Adrenal gland (tissue), 9 donors: ENCODE measurements at regions not wholly inside any gene's neighbourhood (a gene's known extent, or its start where the extent isn't known, plus 50 kb on each side); places are given as distances from the start of the nearest gene placed in this dataset.
A peak's percentile ranks its signal among the peaks of the same experiment; 100 is the strongest.

Source experiments
- DNase-seq, 7 donors: peaks; one replicate each; pipeline ENCODE4 v3.0.0-alpha.2; 2019 to 2020
- H3K27ac ChIP-seq, 5 donors: fragments of 200-600 bp; sonication (generic) in 4 of 5; 1 replicate in 3 of 5; 2 replicates in 2 of 5; pipeline versions ENCODE4 v1.5.1 to v1.8.0; 2016 to 2020; ENCODE audit warnings: mild to moderate bottlenecking in 1 of 5
- H3K27me3 ChIP-seq: fragments of 200-600 bp; 2 replicates; pipeline ENCODE4 v1.8.0; 2021
- H3K36me3 ChIP-seq, 2 donors: fragments of 200-600 bp; replicated peaks in 1 of 2; 1 replicate in 1 of 2; 2 replicates in 1 of 2; pipeline versions ENCODE4 v1.5.1 to v1.8.0; 2018 to 2022
- H3K4me1 ChIP-seq, 2 donors: fragments of 200-600 bp; replicated peaks in 1 of 2; 1 replicate in 1 of 2; 2 replicates in 1 of 2; pipeline versions ENCODE4 v1.5.1 to v1.8.0; 2018 to 2021
- H3K4me3 ChIP-seq, 4 donors: fragments of 200-600 bp; sonication (generic) in 3 of 4; one replicate each; pipeline ENCODE4 v1.5.1; 2016 to 2018
- H3K9me3 ChIP-seq, 3 donors: fragments of 200-600 bp; sonication (generic) in 1 of 3; replicated peaks in 1 of 3; 1 replicate in 2 of 3; 2 replicates in 1 of 3; pipeline versions ENCODE4 v1.5.1 to v1.8.0; 2016 to 2021
- POLR2A ChIP-seq, 2 donors: fragments of 450-650 bp; IDR thresholded peaks; one replicate each; pipeline ENCODE4 v1.6.1; 2017; ENCODE audit warnings: antibody characterized with exemption in 2 of 2, mild to moderate bottlenecking in 2 of 2, moderate library complexity in 1 of 2
- WGBS, 4 donors: extraction: QIAGEN DNeasy Blood & Tissue Kit in 2 of 4; methylation state at CpG; one replicate each; pipeline versions ENCODE4 v1.1.5 to v1.1.7; 2013 to 2017; 5-methylcytosine and 5-hydroxymethylcytosine counted together
- intact Hi-C, 2 donors: fragments of 100-400 bp; cut with DNase I; formaldehyde crosslinking; loops; one replicate each; pipeline versions ENCODE4 v1.14.1 to v1.15.0; 2022 to 2023
- TF ChIP-seq, protein P1 (sequence below), 6 experiments: fragments of 450-650 bp in 4 of 6; fragments of 200-600 bp in 2 of 6; sonication (generic) in 1 of 6; IDR thresholded peaks; 1 replicate in 5 of 6; 2 replicates in 1 of 6; pipeline versions ENCODE4 v1.5.1 to v1.8.0; 2016 to 2021; ENCODE audit warnings: antibody characterized with exemption in 6 of 6, mild to moderate bottlenecking in 2 of 6, moderate library complexity in 1 of 6
- donor health status: healthy with polysubstance abuse.
- donor health status: Bipolar disorder and iron deficiency.
- donor health status: DM: yes; HTN: yes; CAD: no.
- donor health status: DM: no; HTN: no; CAD: no.
- donor health status: DM: no; HTN: no; CAD: no.

- no peak overlapping the region for H3K4me3 ChIP-seq
- intact Hi-C loops, result no loop called here
- no peaks in the 10 kb centered on the region for H3K9me3 ChIP-seq
- H3K27ac ChIP-seq, result no peak overlapping the region
- TF ChIP-seq, protein P1, sequence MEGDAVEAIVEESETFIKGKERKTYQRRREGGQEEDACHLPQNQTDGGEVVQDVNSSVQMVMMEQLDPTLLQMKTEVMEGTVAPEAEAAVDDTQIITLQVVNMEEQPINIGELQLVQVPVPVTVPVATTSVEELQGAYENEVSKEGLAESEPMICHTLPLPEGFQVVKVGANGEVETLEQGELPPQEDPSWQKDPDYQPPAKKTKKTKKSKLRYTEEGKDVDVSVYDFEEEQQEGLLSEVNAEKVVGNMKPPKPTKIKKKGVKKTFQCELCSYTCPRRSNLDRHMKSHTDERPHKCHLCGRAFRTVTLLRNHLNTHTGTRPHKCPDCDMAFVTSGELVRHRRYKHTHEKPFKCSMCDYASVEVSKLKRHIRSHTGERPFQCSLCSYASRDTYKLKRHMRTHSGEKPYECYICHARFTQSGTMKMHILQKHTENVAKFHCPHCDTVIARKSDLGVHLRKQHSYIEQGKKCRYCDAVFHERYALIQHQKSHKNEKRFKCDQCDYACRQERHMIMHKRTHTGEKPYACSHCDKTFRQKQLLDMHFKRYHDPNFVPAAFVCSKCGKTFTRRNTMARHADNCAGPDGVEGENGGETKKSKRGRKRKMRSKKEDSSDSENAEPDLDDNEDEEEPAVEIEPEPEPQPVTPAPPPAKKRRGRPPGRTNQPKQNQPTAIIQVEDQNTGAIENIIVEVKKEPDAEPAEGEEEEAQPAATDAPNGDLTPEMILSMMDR (IDR thresholded peaks at IDR 0.05), result no peak
- TF ChIP-seq POLR2A (IDR thresholded peaks at IDR 0.05), result no peak
- no peak for DNase-seq
- H3K27me3 ChIP-seq, result no peaks in the 10 kb centered on the region
- 91 to 95% (median 92%) methylated on average over 4 of the region's 4 CpGs for WGBS, 4 donors
- H3K4me1 ChIP-seq, result no peaks in the 10 kb centered on the region
- H3K36me3 ChIP-seq, result no peaks in the 10 kb centered on the region
Measured at GRCh38 chr11:29913352-29913751, 103.5 kb downstream of the KCNA4 start.

DNA sequence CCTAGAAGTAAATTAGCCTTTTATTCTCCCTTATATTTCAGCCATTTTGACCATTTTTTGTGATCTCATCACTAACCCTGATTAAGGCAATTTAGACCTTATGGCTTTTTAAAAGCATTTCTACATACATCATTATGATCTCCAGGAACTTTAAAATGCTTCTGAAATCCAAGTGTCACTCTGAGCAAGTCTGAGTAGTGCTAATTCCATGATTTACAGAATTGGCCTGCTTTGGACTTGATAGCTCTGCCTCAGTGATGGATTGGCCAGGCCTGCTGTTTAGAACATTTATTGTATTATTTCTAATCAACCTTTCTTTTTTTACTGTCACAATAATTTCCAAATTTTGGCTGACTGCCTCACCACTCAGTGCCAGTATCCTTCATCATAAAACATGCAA lies 116.4 kb downstream of the KCNA4 start:
- DNase-seq, result no peak
- H3K4me3 ChIP-seq, result no peak overlapping the region
- intact Hi-C loops, result no loop called here
- no peaks in the 10 kb centered on the region for H3K9me3 ChIP-seq
- no peaks in the 10 kb centered on the region for H3K4me1 ChIP-seq
- no peaks in the 10 kb centered on the region for H3K27me3 ChIP-seq
- TF ChIP-seq, protein P1 (IDR thresholded peaks at IDR 0.05), result no peak
- no peak for TF ChIP-seq POLR2A (IDR thresholded peaks at IDR 0.05)
- H3K36me3 ChIP-seq, result no peaks in the 10 kb centered on the region
- no peak overlapping the region for H3K27ac ChIP-seq

DNA sequence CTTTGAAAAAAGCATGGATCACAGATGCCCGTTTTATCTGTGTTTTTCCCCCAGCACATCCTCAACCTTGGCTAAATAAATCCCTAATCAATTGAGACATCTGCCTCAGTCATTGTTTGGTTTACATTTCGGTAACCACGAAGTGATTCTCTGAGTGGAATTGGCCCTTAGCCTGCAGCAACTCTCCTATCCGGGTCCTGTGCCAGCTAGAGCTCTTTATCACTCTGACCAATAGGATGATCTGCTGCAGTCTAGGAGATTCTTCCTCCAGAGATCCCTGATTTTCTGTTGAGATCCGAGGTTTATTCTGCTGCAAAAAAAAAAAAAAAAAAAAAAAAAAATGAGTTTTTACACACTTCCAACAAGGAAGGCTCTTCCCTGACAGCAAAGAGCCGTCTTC lies 137.3 kb downstream of the KCNA4 start:
- peaks cover 0 to 6% (median 0%) of the 10 kb centered on the region in 3 donors for H3K9me3 ChIP-seq
- no peak overlapping the region for H3K4me3 ChIP-seq
- H3K27me3 ChIP-seq, result no peaks in the 10 kb centered on the region
- WGBS, 4 donors, result 54 to 60% (median 57%) methylated on average over 6 of the region's 6 CpGs
- intact Hi-C loops, result no loop called here
- no peaks in the 10 kb centered on the region for H3K4me1 ChIP-seq
- no peak overlapping the region for H3K27ac ChIP-seq
- peak in 1 of 7 donors; percentile 26 for DNase-seq
- TF ChIP-seq, protein P1 (IDR thresholded peaks at IDR 0.05), result no peak
- TF ChIP-seq POLR2A (IDR thresholded peaks at IDR 0.05), result no peak
- no peaks in the 10 kb centered on the region for H3K36me3 ChIP-seq

DNA sequence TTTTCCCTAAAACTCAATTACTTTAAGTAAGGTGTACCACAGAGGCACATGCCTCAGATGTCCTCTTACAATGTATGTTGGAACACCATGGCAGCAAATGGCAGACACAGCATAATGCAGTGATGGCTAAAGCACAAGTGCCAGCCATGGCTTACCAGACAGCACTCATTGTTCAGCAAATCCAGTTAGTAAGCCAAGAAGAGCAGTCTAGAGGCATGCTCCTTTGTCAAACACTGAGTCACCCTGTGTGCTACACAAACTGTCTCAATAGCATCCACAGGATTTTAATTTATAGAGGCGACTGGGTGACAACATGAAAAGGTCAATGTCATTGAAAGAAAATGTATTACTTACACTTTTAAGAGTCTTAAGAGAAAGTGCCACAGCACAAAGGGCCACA lies 140.6 kb downstream of the KCNA4 start:
- Histone ChIP-seq H3K4me3 (no peak overlapping the region), H3K27me3 (no peaks in the 10 kb centered on the region), H3K9me3 (no peaks in the 10 kb centered on the region), H3K27ac (no peak overlapping the region), H3K4me1 (no peaks in the 10 kb centered on the region), H3K36me3 (no peaks in the 10 kb centered on the region)
- DNase-seq, result no peak
- TF ChIP-seq POLR2A (IDR thresholded peaks at IDR 0.05), result no peak
- TF ChIP-seq, protein P1 (IDR thresholded peaks at IDR 0.05), result no peak
- intact Hi-C loops, result no loop called here
- 30 to 70% (median 56%) methylated on average over 1 of the region's 1 CpG for WGBS, 4 donors
